K562 (cell line): ENCODE measurements at regions not wholly inside any gene's neighbourhood (a gene's known extent, or its start where the extent isn't known, plus 50 kb on each side); places are given as distances from the start of the nearest gene placed in this dataset.

Source experiments
- ATF1 ChIP-seq, 2 experiments: fragments of 450-650 bp in 1 of 2; IDR thresholded peaks; 2 replicates each; pipeline ENCODE4 v1.6.1; 2016; ENCODE audit warnings: missing compliant biosample characterization in 1 of 2, missing genetic modification characterization in 1 of 2
- CSDE1 ChIP-seq, 2 experiments: fragments of 450-650 bp; IDR thresholded peaks; 2 replicates each; pipeline ENCODE4 v1.6.1; 2016; ENCODE audit warnings: mild to moderate bottlenecking in 1 of 2
- CTBP1 ChIP-seq: fragments of 450-650 bp; IDR thresholded peaks from 2 replicates; pipeline ENCODE4 v1.6.1; 2016; ENCODE audit warnings: borderline replicate concordance
- DACH1 ChIP-seq: fragments of 450-650 bp; IDR thresholded peaks from 2 replicates; pipeline ENCODE4 v1.6.1; 2018; ENCODE audit not compliant: partially characterized antibody
- E4F1 ChIP-seq: fragments of 250-450 bp; sonication (Bioruptor Pico); IDR thresholded peaks from 2 replicates; pipeline ENCODE4 v1.5.0; 2021; ENCODE audit warnings: mild to moderate bottlenecking, borderline replicate concordance
- ESRRA ChIP-seq: fragments of 450-650 bp; IDR thresholded peaks from 2 replicates; pipeline ENCODE4 v1.6.1; 2014; ENCODE audit warnings: low read depth, mild to moderate bottlenecking, moderate library complexity, borderline replicate concordance
- ETV1 ChIP-seq: fragments of 450-650 bp; conservative IDR thresholded peaks from 2 replicates; pipeline ENCODE4 v1.6.1; 2016; ENCODE audit warnings: missing genetic modification characterization, control low read depth, low read depth, missing compliant biosample characterization
- FOSL1 ChIP-seq: fragments of 200-800 bp; sonication (Bioruptor generic); conservative IDR thresholded peaks from 2 replicates; pipeline ENCODE4 v1.6.1; 2016; ENCODE audit warnings: missing genetic modification characterization, missing compliant biosample characterization
- FUS ChIP-seq: fragments of 200-400 bp; formaldehyde crosslinking; optimal IDR thresholded peaks from 2 replicates; pipeline ENCODE3; 2017; ENCODE audit warnings: low read depth, low read length
- GMEB1 ChIP-seq: fragments of 250-450 bp; sonication (Bioruptor Pico); IDR thresholded peaks from 2 replicates; pipeline ENCODE4 v1.4.0; 2020; ENCODE audit warnings: mild to moderate bottlenecking
- HOXB6 ChIP-seq: fragments of 250-450 bp; sonication (Bioruptor Pico); IDR thresholded peaks from 2 replicates; pipeline ENCODE4 v1.5.1; 2022; ENCODE audit warnings: mild to moderate bottlenecking, borderline replicate concordance
- KAT2B ChIP-seq: IDR thresholded peaks from one replicate; pipeline ENCODE4 v1.6.1; 2012; ENCODE audit warnings: low read depth, mild to moderate bottlenecking, control low read depth, inconsistent platforms, low read length, moderate library complexity
- NCOA4 ChIP-seq: fragments of 450-650 bp; IDR thresholded peaks from 2 replicates; pipeline ENCODE4 v1.6.1; 2018; ENCODE audit warnings: mild to moderate bottlenecking; ENCODE audit not compliant: partially characterized antibody
- NONO ChIP-seq, 2 experiments: fragments of 200-400 bp in 1 of 2; fragments of 450-650 bp in 1 of 2; formaldehyde crosslinking in 1 of 2; IDR thresholded peaks; 2 replicates each; pipeline ENCODE4 v1.6.1; 2017; ENCODE audit warnings: low read depth in 2 of 2, mild to moderate bottlenecking in 2 of 2, moderate library complexity in 2 of 2, low read length in 1 of 2
- NR2C1 ChIP-seq, 2 experiments: fragments of 450-650 bp; IDR thresholded peaks; 2 replicates each; pipeline ENCODE4 v1.6.1; 2017; ENCODE audit warnings: mild to moderate bottlenecking in 2 of 2, antibody characterized with exemption in 1 of 2, inconsistent platforms in 1 of 2, missing compliant biosample characterization in 1 of 2, missing genetic modification characterization in 1 of 2
- RCOR1 ChIP-seq, 2 experiments: IDR thresholded peaks; 2 replicates each; pipeline ENCODE4 v1.6.1; 2012; ENCODE audit warnings: low read depth in 2 of 2, low read length in 2 of 2, borderline replicate concordance in 1 of 2, improper control_type of control experiment in 1 of 2
- ZEB2 ChIP-seq: fragments of 450-650 bp; IDR thresholded peaks from 2 replicates; pipeline ENCODE4 v1.6.1; 2016
- ZFPM2 ChIP-seq: fragments of 250-450 bp; sonication (Bioruptor Pico); IDR thresholded peaks from 2 replicates; pipeline ENCODE4 v1.5.1; 2022; ENCODE audit warnings: mild to moderate bottlenecking
- ZNF140 ChIP-seq: fragments of 250-450 bp; sonication (Bioruptor Pico); IDR thresholded peaks from 2 replicates; pipeline ENCODE4 v1.8.0; 2021; ENCODE audit warnings: moderate library complexity, mild to moderate bottlenecking, inconsistent platforms
- ZNF174 ChIP-seq: fragments of 250-450 bp; sonication (Bioruptor Pico); IDR thresholded peaks from 2 replicates; pipeline ENCODE4 v1.4.0; 2020; ENCODE audit warnings: mild to moderate bottlenecking
- ZNF184 ChIP-seq: sonication (generic); formaldehyde crosslinking; IDR thresholded peaks from 2 replicates; pipeline ENCODE4 v1.5.0; 2020; ENCODE audit warnings: missing genetic modification reagents
- ZNF766 ChIP-seq: fragments of 200-800 bp; sonication (Bioruptor generic); conservative IDR thresholded peaks from 2 replicates; pipeline ENCODE4 v1.6.1; 2016; ENCODE audit warnings: missing genetic modification characterization, missing compliant biosample characterization
- ZZZ3 ChIP-seq: fragments of 450-650 bp; IDR thresholded peaks from 2 replicates; pipeline ENCODE4 v1.6.1; 2016; ENCODE audit warnings: antibody characterized with exemption, mild to moderate bottlenecking, moderate library complexity
- TF ChIP-seq, protein P1 (sequence below): sonication (generic); IDR thresholded peaks from 2 replicates; pipeline ENCODE4 v1.6.1; 2016

GRCh38 chr7:106176414-106177299 is 64.5 kb upstream of the SYPL1 start (continued):
- TF ChIP-seq RCOR1 (IDR thresholded peaks at IDR 0.05; ENCODE audit: borderline replicate concordance in 1 of 2, low read depth in 2 of 2, low read length in 2 of 2) (peak in 1 of 2 experiments; percentile 78; a peak in 2 of 4 replicates), FUS (no peak), KAT2B (no peak), ZNF174 (CRISPR knock-in tag) (no peak), CTBP1 (peak; percentile 82; the same call in 1 of the 2 replicates), NR2C1 (IDR thresholded peaks at IDR 0.05) (no peak), NR2C1 (tag; IDR thresholded peaks at IDR 0.05) (no peak), ETV1 (peak; percentile 34; the same call in 1 of the 2 replicates), NCOA4 (no peak), ESRRA (peak; percentile 67; the same call in 1 of the 2 replicates), ATF1 (CRISPR knock-in tag; IDR thresholded peaks at IDR 0.05) (no peak), ATF1 (tag; IDR thresholded peaks at IDR 0.05) (peak; percentile 48), ZNF766 (CRISPR knock-in tag) (peak; percentile 60), CSDE1 (IDR thresholded peaks at IDR 0.05) (no peak), E4F1 (CRISPR knock-in tag) (no peak), NONO (IDR thresholded peaks at IDR 0.05; ENCODE audit: low read depth in 2 of 2, low read length in 1 of 2) (peak in 1 of 2 experiments; percentile 75; a peak in 1 of 4 replicates), ZNF140 (CRISPR knock-in tag) (no peak), ZFPM2 (peak; percentile 63; the same call in 1 of the 2 replicates), HOXB6 (CRISPR knock-in tag) (no peak), GMEB1 (CRISPR knock-in tag) (0 out of 2 replicates have a peak, but pooled peaks have one; percentile 40), ZEB2 (no peak), ZZZ3 (no peak), DACH1 (peak; percentile 16), ZNF184 (CRISPR knock-in tag) (no peak), FOSL1 (tag) (0 out of 2 replicates have a peak, but pooled peaks have one; percentile 17)
- TF ChIP-seq, protein P1, sequence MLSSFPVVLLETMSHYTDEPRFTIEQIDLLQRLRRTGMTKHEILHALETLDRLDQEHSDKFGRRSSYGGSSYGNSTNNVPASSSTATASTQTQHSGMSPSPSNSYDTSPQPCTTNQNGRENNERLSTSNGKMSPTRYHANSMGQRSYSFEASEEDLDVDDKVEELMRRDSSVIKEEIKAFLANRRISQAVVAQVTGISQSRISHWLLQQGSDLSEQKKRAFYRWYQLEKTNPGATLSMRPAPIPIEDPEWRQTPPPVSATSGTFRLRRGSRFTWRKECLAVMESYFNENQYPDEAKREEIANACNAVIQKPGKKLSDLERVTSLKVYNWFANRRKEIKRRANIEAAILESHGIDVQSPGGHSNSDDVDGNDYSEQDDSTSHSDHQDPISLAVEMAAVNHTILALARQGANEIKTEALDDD, result no peak
